ENCODE measurements at regions not wholly inside any gene's neighbourhood (a gene's known extent, or its start where the extent isn't known, plus 50 kb on each side); places are given as distances from the start of the nearest gene placed in this dataset.

DNA sequence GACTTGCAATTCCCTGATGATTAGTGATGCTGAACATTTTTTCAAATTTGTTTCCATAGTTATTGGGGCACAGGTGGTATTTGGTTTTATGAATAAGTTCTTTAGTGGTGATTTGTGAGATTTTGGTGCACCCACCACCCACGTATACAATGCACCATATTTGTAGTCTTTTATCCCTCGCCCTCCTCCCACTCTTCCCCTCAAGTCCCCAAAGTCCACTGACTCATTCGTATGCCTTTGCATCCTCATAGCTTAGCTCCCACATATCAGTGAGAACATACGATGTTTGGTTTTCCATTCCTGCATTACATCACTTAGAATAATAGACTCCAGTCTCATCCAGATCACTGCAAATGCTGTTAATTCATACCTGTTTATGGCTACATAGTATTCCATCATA is 167.3 kb downstream of the MYLK4 start:
- Mint-ChIP-seq H3K36me3 (ENCODE audit: unreplicated experiment) (no peaks in the 10 kb centered on the region), H3K4me1 (ENCODE audit: unreplicated experiment) (no peaks in the 10 kb centered on the region), H3K4me3 (ENCODE audit: unreplicated experiment) (no peak overlapping the region), H3K9me3 (ENCODE audit: unreplicated experiment) (peaks cover 33% of the 10 kb centered on the region), H3K27me3 (ENCODE audit: unreplicated experiment) (peaks cover 9% of the 10 kb centered on the region), H3K27ac (ENCODE audit: unreplicated experiment) (no peak overlapping the region)
- TF ChIP-seq, protein P1, sequence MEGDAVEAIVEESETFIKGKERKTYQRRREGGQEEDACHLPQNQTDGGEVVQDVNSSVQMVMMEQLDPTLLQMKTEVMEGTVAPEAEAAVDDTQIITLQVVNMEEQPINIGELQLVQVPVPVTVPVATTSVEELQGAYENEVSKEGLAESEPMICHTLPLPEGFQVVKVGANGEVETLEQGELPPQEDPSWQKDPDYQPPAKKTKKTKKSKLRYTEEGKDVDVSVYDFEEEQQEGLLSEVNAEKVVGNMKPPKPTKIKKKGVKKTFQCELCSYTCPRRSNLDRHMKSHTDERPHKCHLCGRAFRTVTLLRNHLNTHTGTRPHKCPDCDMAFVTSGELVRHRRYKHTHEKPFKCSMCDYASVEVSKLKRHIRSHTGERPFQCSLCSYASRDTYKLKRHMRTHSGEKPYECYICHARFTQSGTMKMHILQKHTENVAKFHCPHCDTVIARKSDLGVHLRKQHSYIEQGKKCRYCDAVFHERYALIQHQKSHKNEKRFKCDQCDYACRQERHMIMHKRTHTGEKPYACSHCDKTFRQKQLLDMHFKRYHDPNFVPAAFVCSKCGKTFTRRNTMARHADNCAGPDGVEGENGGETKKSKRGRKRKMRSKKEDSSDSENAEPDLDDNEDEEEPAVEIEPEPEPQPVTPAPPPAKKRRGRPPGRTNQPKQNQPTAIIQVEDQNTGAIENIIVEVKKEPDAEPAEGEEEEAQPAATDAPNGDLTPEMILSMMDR (IDR thresholded peaks at IDR 0.05) = no peak
- DNase-seq (ENCODE audit: extremely low spot score, unreplicated experiment) = no peak

- no peak overlapping the region for H3K27ac Mint-ChIP-seq (ENCODE audit: unreplicated experiment)
- TF ChIP-seq, protein P1 (IDR thresholded peaks at IDR 0.05) = no peak
- no peaks in the 10 kb centered on the region for H3K36me3 Mint-ChIP-seq (ENCODE audit: unreplicated experiment)
- no peak overlapping the region for H3K4me3 Mint-ChIP-seq (ENCODE audit: unreplicated experiment)
- no peaks in the 10 kb centered on the region for H3K4me1 Mint-ChIP-seq (ENCODE audit: unreplicated experiment)
- peaks cover 7% of the 10 kb centered on the region for H3K27me3 Mint-ChIP-seq (ENCODE audit: unreplicated experiment)
- H3K9me3 Mint-ChIP-seq (ENCODE audit: unreplicated experiment) = peaks cover 23% of the 10 kb centered on the region
- no peak for DNase-seq (ENCODE audit: extremely low spot score, unreplicated experiment)
Measured at GRCh38 chr6:2582268-2582667, 168.5 kb downstream of the MYLK4 start.

DNA sequence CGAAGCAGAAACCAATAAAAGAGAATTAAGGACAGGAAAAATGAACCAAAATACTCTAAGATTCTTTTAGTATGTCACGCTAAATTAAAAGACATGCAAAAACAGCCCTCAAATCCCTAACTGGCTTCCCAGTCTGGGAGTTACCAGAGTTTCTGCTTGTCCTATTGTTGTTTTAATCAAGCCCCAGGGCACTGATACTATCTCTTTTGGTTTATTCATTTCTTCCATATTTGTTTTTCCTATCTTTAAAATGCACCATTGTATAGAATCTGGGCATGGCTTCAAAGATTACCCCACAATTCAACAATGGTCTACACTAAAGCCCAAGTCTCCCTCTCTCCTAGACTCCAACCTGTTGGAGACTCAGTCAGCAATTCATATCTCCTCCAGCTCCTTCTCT is 169.1 kb downstream of the MYLK4 start:
- DNase-seq (ENCODE audit: extremely low spot score, unreplicated experiment) = no peak
- TF ChIP-seq, protein P1 (IDR thresholded peaks at IDR 0.05) = no peak
- H3K27ac Mint-ChIP-seq (ENCODE audit: unreplicated experiment) = no peak overlapping the region
- H3K36me3 Mint-ChIP-seq (ENCODE audit: unreplicated experiment) = no peaks in the 10 kb centered on the region
- peaks cover 6% of the 10 kb centered on the region for H3K27me3 Mint-ChIP-seq (ENCODE audit: unreplicated experiment)
- H3K9me3 Mint-ChIP-seq (ENCODE audit: unreplicated experiment) = peaks cover 23% of the 10 kb centered on the region
- no peak overlapping the region for H3K4me3 Mint-ChIP-seq (ENCODE audit: unreplicated experiment)
- H3K4me1 Mint-ChIP-seq (ENCODE audit: unreplicated experiment) = no peaks in the 10 kb centered on the region

- Mint-ChIP-seq H3K9me3 (ENCODE audit: unreplicated experiment) (peaks cover 17% of the 10 kb centered on the region), H3K27ac (ENCODE audit: unreplicated experiment) (no peak overlapping the region), H3K4me1 (ENCODE audit: unreplicated experiment) (no peaks in the 10 kb centered on the region), H3K27me3 (ENCODE audit: unreplicated experiment) (peaks cover 3% of the 10 kb centered on the region), H3K4me3 (ENCODE audit: unreplicated experiment) (no peak overlapping the region), H3K36me3 (ENCODE audit: unreplicated experiment) (no peaks in the 10 kb centered on the region)
- TF ChIP-seq, protein P1 (IDR thresholded peaks at IDR 0.05) = no peak
- DNase-seq (ENCODE audit: extremely low spot score, unreplicated experiment) = no peak
Measured at GRCh38 chr6:2581011-2581410, 169.7 kb downstream of the MYLK4 start.

- TF ChIP-seq, protein P1 (IDR thresholded peaks at IDR 0.05) = no peak
- peaks cover 3% of the 10 kb centered on the region for H3K27me3 Mint-ChIP-seq (ENCODE audit: unreplicated experiment)
- H3K27ac Mint-ChIP-seq (ENCODE audit: unreplicated experiment) = no peak overlapping the region
- peaks cover 3% of the 10 kb centered on the region for H3K36me3 Mint-ChIP-seq (ENCODE audit: unreplicated experiment)
- no peak for DNase-seq (ENCODE audit: extremely low spot score, unreplicated experiment)
- peaks cover 3% of the 10 kb centered on the region for H3K4me1 Mint-ChIP-seq (ENCODE audit: unreplicated experiment)
- H3K9me3 Mint-ChIP-seq (ENCODE audit: unreplicated experiment) = peaks cover 15% of the 10 kb centered on the region
- H3K4me3 Mint-ChIP-seq (ENCODE audit: unreplicated experiment) = no peak overlapping the region
Measured at GRCh38 chr6:2579804-2580570, 170.7 kb downstream of the MYLK4 start.

Measured in osteocyte (in vitro differentiated cells).